BJ (cell line): ENCODE measurements at regions not wholly inside any gene's neighbourhood (a gene's known extent, or its start where the extent isn't known, plus 50 kb on each side); places are given as distances from the start of the nearest gene placed in this dataset.

Experiments
- CTCF ChIA-PET: fragments of 350-600 bp; formaldehyde crosslinking; extraction: SDS; loops from one replicate; lab custom pipeline; 2021; ENCODE audit warnings: antibody characterized with exemption, inconsistent platforms; lab: Yijun Ruan, JAX
- POLR2A ChIA-PET: fragments of 300-600 bp; sonication (Branson Sonifier 250); formaldehyde crosslinking; extraction: SDS; loops from one replicate; lab custom pipeline; 2021; ENCODE audit warnings: antibody characterized with exemption; lab: Charles Lee
- DNase-seq: peaks from one replicate; pipeline ENCODE4 v3.0.0-alpha.2; 2011; ENCODE audit warnings: low read depth
- H3K27me3 ChIP-seq: 2 replicates; pipeline ENCODE4 v1.6.0; 2011; ENCODE audit warnings: low read length; ENCODE audit not compliant: control insufficient read depth, insufficient read depth
- H3K36me3 ChIP-seq: 2 replicates; pipeline ENCODE4 v1.5.1; 2011; ENCODE audit warnings: low read length; ENCODE audit not compliant: control insufficient read depth, insufficient read depth
- H3K4me3 ChIP-seq: 2 replicates; pipeline ENCODE4 v1.5.1; 2011; ENCODE audit warnings: low read depth, mild to moderate bottlenecking, control low read depth, low read length
- TF ChIP-seq, protein P1 (sequence below): IDR thresholded peaks from 2 replicates; pipeline ENCODE4 v1.5.1; 2011; ENCODE audit warnings: low read depth, mild to moderate bottlenecking, control low read depth, inconsistent platforms, low read length, moderate library complexity; ENCODE audit not compliant: insufficient read depth

DNA sequence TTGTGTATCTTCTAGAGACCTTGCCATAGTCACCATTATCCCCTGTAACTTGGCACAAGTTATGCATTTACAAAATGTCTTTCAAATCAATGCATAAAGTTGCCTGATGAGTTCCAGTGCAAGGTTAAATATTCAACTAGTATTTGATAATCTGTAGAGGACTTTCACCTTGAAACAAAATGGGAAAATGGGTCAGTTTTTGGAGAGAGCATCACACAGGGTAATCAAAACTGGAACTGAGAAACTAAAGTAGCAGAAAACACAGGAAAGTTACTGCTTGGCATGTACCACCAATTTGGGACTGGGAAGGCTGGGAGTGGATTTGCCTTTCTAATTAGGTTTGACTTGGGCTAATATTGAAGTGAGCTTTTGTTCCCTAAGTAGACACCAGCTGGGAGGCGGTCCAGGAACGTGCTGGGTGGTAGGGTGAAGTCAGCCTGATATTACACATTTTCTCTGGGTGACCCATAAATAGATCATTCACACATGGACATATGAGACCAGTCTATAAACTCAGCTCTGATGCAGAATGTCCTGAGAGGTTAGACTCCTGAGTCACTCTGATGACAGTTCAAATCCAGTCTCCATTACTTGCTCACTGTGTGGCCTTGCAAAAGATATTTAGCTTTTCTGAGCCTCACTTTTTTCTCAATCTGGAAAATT lies 152.3 kb downstream of the PCTP start:
- Histone ChIP-seq H3K4me3 (no peak overlapping the region), H3K27me3 (no peaks in the 10 kb centered on the region), H3K36me3 (no peaks in the 10 kb centered on the region)
- no peak for DNase-seq
- TF ChIP-seq, protein P1, sequence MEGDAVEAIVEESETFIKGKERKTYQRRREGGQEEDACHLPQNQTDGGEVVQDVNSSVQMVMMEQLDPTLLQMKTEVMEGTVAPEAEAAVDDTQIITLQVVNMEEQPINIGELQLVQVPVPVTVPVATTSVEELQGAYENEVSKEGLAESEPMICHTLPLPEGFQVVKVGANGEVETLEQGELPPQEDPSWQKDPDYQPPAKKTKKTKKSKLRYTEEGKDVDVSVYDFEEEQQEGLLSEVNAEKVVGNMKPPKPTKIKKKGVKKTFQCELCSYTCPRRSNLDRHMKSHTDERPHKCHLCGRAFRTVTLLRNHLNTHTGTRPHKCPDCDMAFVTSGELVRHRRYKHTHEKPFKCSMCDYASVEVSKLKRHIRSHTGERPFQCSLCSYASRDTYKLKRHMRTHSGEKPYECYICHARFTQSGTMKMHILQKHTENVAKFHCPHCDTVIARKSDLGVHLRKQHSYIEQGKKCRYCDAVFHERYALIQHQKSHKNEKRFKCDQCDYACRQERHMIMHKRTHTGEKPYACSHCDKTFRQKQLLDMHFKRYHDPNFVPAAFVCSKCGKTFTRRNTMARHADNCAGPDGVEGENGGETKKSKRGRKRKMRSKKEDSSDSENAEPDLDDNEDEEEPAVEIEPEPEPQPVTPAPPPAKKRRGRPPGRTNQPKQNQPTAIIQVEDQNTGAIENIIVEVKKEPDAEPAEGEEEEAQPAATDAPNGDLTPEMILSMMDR = no peak
- ChIA-PET POLR2A (no interaction called here), CTCF (interaction anchor here (1.5 kb wide), 1 partner anchor 10 kb away, joined by 3 read pairs; no protein-coding TSS in a partner anchor)

- TF ChIP-seq, protein P1 = no peak
- H3K27me3 ChIP-seq = no peaks in the 10 kb centered on the region
- no peak overlapping the region for H3K4me3 ChIP-seq
- no peak for DNase-seq
- CTCF ChIA-PET = no interaction called here
- H3K36me3 ChIP-seq = no peaks in the 10 kb centered on the region
- POLR2A ChIA-PET = no interaction called here
Observed at GRCh38 chr17:55909776-55910175, 158.9 kb downstream of the PCTP start.

DNA sequence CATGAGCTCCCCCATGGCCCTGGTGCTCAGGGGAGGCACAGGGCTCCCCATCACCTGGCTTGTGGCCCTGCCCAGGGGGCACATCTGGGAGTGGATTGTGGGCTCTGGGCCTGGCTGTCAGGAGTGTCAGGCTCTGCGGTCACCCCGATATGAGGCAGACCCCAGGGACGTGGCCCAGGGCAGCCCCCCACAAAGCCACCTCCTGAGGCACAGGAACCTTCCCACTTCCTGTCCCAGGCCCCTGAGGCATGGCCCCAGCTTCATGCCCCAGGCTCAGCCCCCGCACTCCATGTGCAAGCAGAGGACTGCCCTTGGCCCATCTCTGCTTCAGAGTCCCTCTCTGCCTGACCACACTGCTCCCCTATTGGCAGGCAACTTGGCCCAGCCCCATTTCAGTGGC lies 160.3 kb downstream of the PCTP start:
- Histone ChIP-seq H3K36me3 (no peaks in the 10 kb centered on the region), H3K27me3 (no peaks in the 10 kb centered on the region), H3K4me3 (no peak overlapping the region)
- TF ChIP-seq, protein P1 = no peak
- ChIA-PET POLR2A (no interaction called here), CTCF (no interaction called here)
- DNase-seq = no peak

GRCh38 chr17:55925440-55925839 lies 174.6 kb downstream of the PCTP start:
- no peak for DNase-seq
- Histone ChIP-seq H3K36me3 (no peaks in the 10 kb centered on the region), H3K4me3 (no peak overlapping the region), H3K27me3 (no peaks in the 10 kb centered on the region)
- CTCF ChIA-PET = no interaction called here
- TF ChIP-seq, protein P1 = no peak
- POLR2A ChIA-PET = no interaction called here

GRCh38 chr17:55926276-55926990 lies 175.6 kb downstream of the PCTP start:
- no peaks in the 10 kb centered on the region for H3K36me3 ChIP-seq
- DNase-seq = no peak
- POLR2A ChIA-PET = no interaction called here

More at GRCh38 chr17:55926276-55926990, 175.6 kb downstream of the PCTP start:
- Histone ChIP-seq H3K27me3 (no peaks in the 10 kb centered on the region), H3K4me3 (no peak overlapping the region)
- CTCF ChIA-PET = no interaction called here
- TF ChIP-seq, protein P1 = no peak
